ENCODE measurements at regions not wholly inside any gene's neighbourhood (a gene's known extent, or its start where the extent isn't known, plus 50 kb on each side); places are given as distances from the start of the nearest gene placed in this dataset.

DNA sequence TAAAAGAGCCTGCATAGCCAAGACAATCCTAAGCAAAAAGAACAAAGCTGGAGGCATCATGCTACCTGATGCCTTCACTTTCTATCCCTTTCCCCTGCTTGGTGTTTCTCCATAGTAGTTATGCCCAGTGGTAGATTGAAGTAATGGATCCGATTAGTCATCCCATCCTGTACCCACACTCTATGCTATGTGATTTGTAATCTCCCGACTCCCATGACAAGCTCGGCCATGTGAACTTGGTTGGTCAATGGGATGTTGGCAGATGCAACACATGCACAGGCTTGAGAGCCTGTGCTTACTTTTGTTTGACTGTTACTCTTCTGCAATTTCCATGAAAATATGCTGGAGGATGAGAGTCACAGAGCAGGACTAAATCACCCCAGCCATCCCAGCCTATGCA lies 334.9 kb upstream of the DPH6 start:
- Histone ChIP-seq H3K4me1 (ENCODE audit: control insufficient read depth, low read length) (no peaks in the 10 kb centered on the region), H3K27ac (ENCODE audit: low read depth, low read length) (no peak overlapping the region), H3K79me2 (ENCODE audit: control insufficient read depth, low read length) (no peaks in the 10 kb centered on the region), H3F3A (ENCODE audit: control insufficient read depth, insufficient read depth) (no peaks in the 10 kb centered on the region), H3K36me3 (ENCODE audit: control insufficient read depth, low read length) (no peaks in the 10 kb centered on the region), H4K20me1 (ENCODE audit: control insufficient read depth, insufficient read depth, low read depth, low read length) (no peaks in the 10 kb centered on the region), H3K4me3 (ENCODE audit: low read length) (no peak overlapping the region), H3K9me2 (replicated peaks; ENCODE audit: control insufficient read depth, low read length) (no peaks in the 10 kb centered on the region; the same call in 1 of the 2 replicates), H3K27me3 (ENCODE audit: control insufficient read depth, low read length) (no peaks in the 10 kb centered on the region), H3K4me2 (ENCODE audit: low read length) (no peak overlapping the region), H3K9me3 (ENCODE audit: control insufficient read depth, insufficient read depth, low read length) (no peaks in the 10 kb centered on the region)
- TF ChIP-seq, protein P1, sequence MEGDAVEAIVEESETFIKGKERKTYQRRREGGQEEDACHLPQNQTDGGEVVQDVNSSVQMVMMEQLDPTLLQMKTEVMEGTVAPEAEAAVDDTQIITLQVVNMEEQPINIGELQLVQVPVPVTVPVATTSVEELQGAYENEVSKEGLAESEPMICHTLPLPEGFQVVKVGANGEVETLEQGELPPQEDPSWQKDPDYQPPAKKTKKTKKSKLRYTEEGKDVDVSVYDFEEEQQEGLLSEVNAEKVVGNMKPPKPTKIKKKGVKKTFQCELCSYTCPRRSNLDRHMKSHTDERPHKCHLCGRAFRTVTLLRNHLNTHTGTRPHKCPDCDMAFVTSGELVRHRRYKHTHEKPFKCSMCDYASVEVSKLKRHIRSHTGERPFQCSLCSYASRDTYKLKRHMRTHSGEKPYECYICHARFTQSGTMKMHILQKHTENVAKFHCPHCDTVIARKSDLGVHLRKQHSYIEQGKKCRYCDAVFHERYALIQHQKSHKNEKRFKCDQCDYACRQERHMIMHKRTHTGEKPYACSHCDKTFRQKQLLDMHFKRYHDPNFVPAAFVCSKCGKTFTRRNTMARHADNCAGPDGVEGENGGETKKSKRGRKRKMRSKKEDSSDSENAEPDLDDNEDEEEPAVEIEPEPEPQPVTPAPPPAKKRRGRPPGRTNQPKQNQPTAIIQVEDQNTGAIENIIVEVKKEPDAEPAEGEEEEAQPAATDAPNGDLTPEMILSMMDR (IDR thresholded peaks at IDR 0.05; ENCODE audit: low read depth, low read length, poor library complexity, severe bottlenecking) = no peak
- TF ChIP-seq EZH2phosphoT487 (IDR thresholded peaks at IDR 0.05; ENCODE audit: borderline replicate concordance, low read length) = no peak

DNA sequence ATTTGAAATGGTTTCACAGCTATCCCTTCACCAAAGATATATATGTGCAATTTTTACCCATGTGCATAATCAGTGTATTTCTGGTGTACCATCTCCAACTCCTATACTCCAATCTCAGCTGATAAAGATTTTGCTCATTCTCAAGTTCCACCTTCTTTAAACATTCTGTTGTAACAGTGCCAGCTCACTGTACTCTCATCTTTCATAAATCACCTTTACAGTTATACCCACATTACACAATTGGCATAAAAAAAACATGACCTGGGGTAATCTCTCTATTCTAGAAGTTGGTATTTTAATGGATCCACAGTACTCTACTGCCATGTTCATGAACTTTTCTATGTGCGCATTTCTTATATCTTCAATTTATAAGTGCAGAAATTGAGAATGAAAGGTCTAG lies 339.9 kb upstream of the DPH6 start:
- no peaks in the 10 kb centered on the region for H4K20me1 ChIP-seq (ENCODE audit: control insufficient read depth, insufficient read depth, low read depth, low read length)
- no peak overlapping the region for H3K27ac ChIP-seq (ENCODE audit: low read depth, low read length)
- H3F3A ChIP-seq (ENCODE audit: control insufficient read depth, insufficient read depth) = no peaks in the 10 kb centered on the region
- H3K4me2 ChIP-seq (ENCODE audit: low read length) = no peak overlapping the region
- no peaks in the 10 kb centered on the region for H3K79me2 ChIP-seq (ENCODE audit: control insufficient read depth, low read length)
- H3K9me2 ChIP-seq (replicated peaks; ENCODE audit: control insufficient read depth, low read length) = no peaks in the 10 kb centered on the region; the same call in 1 of the 2 replicates
- no peaks in the 10 kb centered on the region for H3K4me1 ChIP-seq (ENCODE audit: control insufficient read depth, low read length)
- no peak for TF ChIP-seq EZH2phosphoT487 (IDR thresholded peaks at IDR 0.05; ENCODE audit: borderline replicate concordance, low read length)
- TF ChIP-seq, protein P1 (IDR thresholded peaks at IDR 0.05; ENCODE audit: low read depth, low read length, poor library complexity, severe bottlenecking) = no peak
- no peak overlapping the region for H3K4me3 ChIP-seq (ENCODE audit: low read length)
- H3K36me3 ChIP-seq (ENCODE audit: control insufficient read depth, low read length) = no peaks in the 10 kb centered on the region
- H3K9me3 ChIP-seq (ENCODE audit: control insufficient read depth, insufficient read depth, low read length) = no peaks in the 10 kb centered on the region
- H3K27me3 ChIP-seq (ENCODE audit: control insufficient read depth, low read length) = no peaks in the 10 kb centered on the region

DNA sequence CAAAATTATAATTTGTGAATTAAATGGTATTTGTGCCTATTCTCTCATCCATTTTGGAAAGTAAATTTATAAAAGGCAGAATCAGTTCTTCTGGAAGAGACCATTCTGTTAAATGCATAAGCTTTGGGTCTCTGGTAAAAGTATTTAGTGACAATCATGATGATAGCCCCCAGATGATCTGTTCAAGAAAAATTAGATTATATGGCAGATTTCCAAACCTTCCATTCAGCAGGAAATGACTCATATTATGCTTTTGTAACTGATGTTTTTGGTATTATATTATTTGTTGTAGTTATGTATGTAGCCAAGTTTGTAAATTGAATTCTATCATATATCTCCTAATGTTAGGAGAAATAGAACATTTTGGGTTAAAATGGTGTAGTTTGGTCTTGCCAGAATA lies 340.8 kb upstream of the DPH6 start:
- H3K9me2 ChIP-seq (replicated peaks; ENCODE audit: control insufficient read depth, low read length) = no peaks in the 10 kb centered on the region
- no peak overlapping the region for H3K27ac ChIP-seq (ENCODE audit: low read depth, low read length)
- TF ChIP-seq EZH2phosphoT487 (IDR thresholded peaks at IDR 0.05; ENCODE audit: borderline replicate concordance, low read length) = no peak
- TF ChIP-seq, protein P1 (IDR thresholded peaks at IDR 0.05; ENCODE audit: low read depth, low read length, poor library complexity, severe bottlenecking) = no peak
- no peaks in the 10 kb centered on the region for H4K20me1 ChIP-seq (ENCODE audit: control insufficient read depth, insufficient read depth, low read depth, low read length)
- no peaks in the 10 kb centered on the region for H3K79me2 ChIP-seq (ENCODE audit: control insufficient read depth, low read length)
- no peaks in the 10 kb centered on the region for H3K27me3 ChIP-seq (ENCODE audit: control insufficient read depth, low read length)
- H3K36me3 ChIP-seq (ENCODE audit: control insufficient read depth, low read length) = no peaks in the 10 kb centered on the region
- H3K4me1 ChIP-seq (ENCODE audit: control insufficient read depth, low read length) = no peaks in the 10 kb centered on the region
- H3K9me3 ChIP-seq (ENCODE audit: control insufficient read depth, insufficient read depth, low read length) = no peaks in the 10 kb centered on the region
- no peaks in the 10 kb centered on the region for H3F3A ChIP-seq (ENCODE audit: control insufficient read depth, insufficient read depth)
- no peak overlapping the region for H3K4me3 ChIP-seq (ENCODE audit: low read length)
- no peak overlapping the region for H3K4me2 ChIP-seq (ENCODE audit: low read length)

DNA sequence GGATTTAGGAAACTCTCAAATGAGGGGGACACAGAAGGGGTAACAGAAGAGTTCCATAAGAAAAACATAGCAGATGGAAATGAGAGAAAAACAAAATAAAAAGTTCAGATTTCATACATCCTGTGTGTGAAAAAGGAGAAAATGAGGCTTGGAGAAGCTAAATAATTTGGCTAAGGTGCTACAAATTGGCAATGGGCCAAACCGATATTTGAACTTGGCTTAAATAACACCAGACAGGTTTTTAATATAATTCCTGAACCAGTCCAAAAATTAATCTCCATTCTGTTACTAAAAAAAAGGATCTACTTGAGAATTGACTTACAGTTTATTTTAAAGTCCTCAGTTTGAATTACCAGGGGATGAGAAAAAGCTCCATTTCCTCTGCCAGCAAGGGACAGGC lies 342.9 kb upstream of the DPH6 start:
- no peak overlapping the region for H3K4me3 ChIP-seq (ENCODE audit: low read length)
- no peaks in the 10 kb centered on the region for H4K20me1 ChIP-seq (ENCODE audit: control insufficient read depth, insufficient read depth, low read depth, low read length)
- no peak overlapping the region for H3K27ac ChIP-seq (ENCODE audit: low read depth, low read length)
- H3K27me3 ChIP-seq (ENCODE audit: control insufficient read depth, low read length) = no peaks in the 10 kb centered on the region
- no peaks in the 10 kb centered on the region for H3K9me3 ChIP-seq (ENCODE audit: control insufficient read depth, insufficient read depth, low read length)
- no peaks in the 10 kb centered on the region for H3K79me2 ChIP-seq (ENCODE audit: control insufficient read depth, low read length)
- no peak overlapping the region for H3K4me2 ChIP-seq (ENCODE audit: low read length)
- no peaks in the 10 kb centered on the region for H3F3A ChIP-seq (ENCODE audit: control insufficient read depth, insufficient read depth)
- no peak for TF ChIP-seq EZH2phosphoT487 (IDR thresholded peaks at IDR 0.05; ENCODE audit: borderline replicate concordance, low read length)
- TF ChIP-seq, protein P1 (IDR thresholded peaks at IDR 0.05; ENCODE audit: low read depth, low read length, poor library complexity, severe bottlenecking) = no peak
- no peaks in the 10 kb centered on the region for H3K9me2 ChIP-seq (replicated peaks; ENCODE audit: control insufficient read depth, low read length)
- H3K4me1 ChIP-seq (ENCODE audit: control insufficient read depth, low read length) = no peaks in the 10 kb centered on the region
- no peaks in the 10 kb centered on the region for H3K36me3 ChIP-seq (ENCODE audit: control insufficient read depth, low read length)
